Nephron progenitor cell (in vitro differentiated cells): ENCODE measurements at regions not wholly inside any gene's neighbourhood (a gene's known extent, or its start where the extent isn't known, plus 50 kb on each side); places are given as distances from the start of the nearest gene placed in this dataset.

Experiments
- DNase-seq: peaks from one replicate; pipeline ENCODE4 v3.0.0; 2021
- H3K27ac Mint-ChIP-seq: 2 replicates; pipeline ENCODE4 v1.8.0; 2021; ENCODE audit warnings: mild to moderate bottlenecking, moderate library complexity, mixed read lengths
- H3K27me3 Mint-ChIP-seq: 2 replicates; pipeline ENCODE4 v1.8.0; 2021; ENCODE audit warnings: mild to moderate bottlenecking, low read depth, mixed read lengths; ENCODE audit not compliant: poor library complexity
- H3K36me3 Mint-ChIP-seq: 2 replicates; pipeline ENCODE4 v1.8.0; 2021; ENCODE audit warnings: low read depth, mixed read lengths
- H3K4me1 Mint-ChIP-seq: 2 replicates; pipeline ENCODE4 v1.8.0; 2021; ENCODE audit warnings: mixed read lengths
- H3K4me3 Mint-ChIP-seq: 2 replicates; pipeline ENCODE4 v1.8.0; 2021; ENCODE audit warnings: mild to moderate bottlenecking, moderate library complexity, mixed read lengths
- H3K9me3 Mint-ChIP-seq: 2 replicates; pipeline ENCODE4 v1.8.0; 2021; ENCODE audit warnings: mild to moderate bottlenecking, moderate library complexity, mixed read lengths
- CTCF ChIP-seq: fragments of 200-600 bp; sonication (generic); IDR thresholded peaks from 2 replicates; pipeline ENCODE4 v1.5.0; 2021; ENCODE audit warnings: antibody characterized with exemption

GRCh38 chr22:48885919-48886305, 941.8 kb downstream of the BRD1 start:
- TF ChIP-seq CTCF: no peak
- no peak overlapping the region for H3K4me3 Mint-ChIP-seq
- no peaks in the 10 kb centered on the region for H3K36me3 Mint-ChIP-seq
- H3K4me1 Mint-ChIP-seq: peaks cover 4% of the 10 kb centered on the region
- H3K27me3 Mint-ChIP-seq: peaks cover 2% of the 10 kb centered on the region
- no peak overlapping the region for H3K27ac Mint-ChIP-seq
- H3K9me3 Mint-ChIP-seq: no peaks in the 10 kb centered on the region
- DNase-seq: no peak

- H3K4me3 Mint-ChIP-seq: no peak overlapping the region
- H3K4me1 Mint-ChIP-seq: peaks cover 4% of the 10 kb centered on the region
- no peak for DNase-seq
- H3K36me3 Mint-ChIP-seq: no peaks in the 10 kb centered on the region
- no peaks in the 10 kb centered on the region for H3K27me3 Mint-ChIP-seq
- no peak for TF ChIP-seq CTCF
- no peaks in the 10 kb centered on the region for H3K9me3 Mint-ChIP-seq
- no peak overlapping the region for H3K27ac Mint-ChIP-seq
Observed at GRCh38 chr22:48885271-48885918, 942.3 kb downstream of the BRD1 start.

GRCh38 chr22:48884786-48885185, 942.9 kb downstream of the BRD1 start:
- no peak for DNase-seq
- Mint-ChIP-seq H3K9me3 (no peaks in the 10 kb centered on the region), H3K36me3 (no peaks in the 10 kb centered on the region), H3K27ac (no peak overlapping the region), H3K4me3 (no peak overlapping the region), H3K4me1 (peaks cover 4% of the 10 kb centered on the region), H3K27me3 (no peaks in the 10 kb centered on the region)
- TF ChIP-seq CTCF: no peak

- Mint-ChIP-seq H3K27ac (peak overlapping the region; percentile 87), H3K36me3 (no peaks in the 10 kb centered on the region), H3K4me3 (no peak overlapping the region), H3K4me1 (peaks cover 4% of the 10 kb centered on the region), H3K9me3 (no peaks in the 10 kb centered on the region), H3K27me3 (peaks cover under 1% of the 10 kb centered on the region)
- no peak for DNase-seq
- no peak for TF ChIP-seq CTCF
Observed at GRCh38 chr22:48884324-48884723, 943.3 kb downstream of the BRD1 start.

- DNase-seq: no peak
- peaks cover 6% of the 10 kb centered on the region for H3K27me3 Mint-ChIP-seq
- H3K4me3 Mint-ChIP-seq: no peak overlapping the region
- TF ChIP-seq CTCF: no peak
- H3K36me3 Mint-ChIP-seq: no peaks in the 10 kb centered on the region
- peaks cover 4% of the 10 kb centered on the region for H3K4me1 Mint-ChIP-seq
- no peaks in the 10 kb centered on the region for H3K9me3 Mint-ChIP-seq
- no peak overlapping the region for H3K27ac Mint-ChIP-seq
Observed at GRCh38 chr22:48883211-48883960, 944.3 kb downstream of the BRD1 start.
